ENCODE measurements at regions not wholly inside any gene's neighbourhood (a gene's known extent, or its start where the extent isn't known, plus 50 kb on each side); places are given as distances from the start of the nearest gene placed in this dataset.

- Histone ChIP-seq H3K27ac (no peak overlapping the region), H3K4me3 (ENCODE audit: low read depth in 1 of 2, low read length in 1 of 2) (no peak overlapping the region), H3K9me3 (no peaks in the 10 kb centered on the region), H3K36me3 (no peaks in the 10 kb centered on the region), H3K4me1 (ENCODE audit: control insufficient read depth in 1 of 2, insufficient read depth in 1 of 2, low read depth in 1 of 2, low read length in 1 of 2) (peaks cover 0 to 5% of the 10 kb centered on the region in 2 experiments), H3K27me3 (peaks cover 46% of the 10 kb centered on the region)
- TF ChIP-seq CTCF (IDR thresholded peaks at IDR 0.05): no peak
Observed at GRCh38 chr4:3372264-3372932, 69.4 kb upstream of the HGFAC start.

DNA sequence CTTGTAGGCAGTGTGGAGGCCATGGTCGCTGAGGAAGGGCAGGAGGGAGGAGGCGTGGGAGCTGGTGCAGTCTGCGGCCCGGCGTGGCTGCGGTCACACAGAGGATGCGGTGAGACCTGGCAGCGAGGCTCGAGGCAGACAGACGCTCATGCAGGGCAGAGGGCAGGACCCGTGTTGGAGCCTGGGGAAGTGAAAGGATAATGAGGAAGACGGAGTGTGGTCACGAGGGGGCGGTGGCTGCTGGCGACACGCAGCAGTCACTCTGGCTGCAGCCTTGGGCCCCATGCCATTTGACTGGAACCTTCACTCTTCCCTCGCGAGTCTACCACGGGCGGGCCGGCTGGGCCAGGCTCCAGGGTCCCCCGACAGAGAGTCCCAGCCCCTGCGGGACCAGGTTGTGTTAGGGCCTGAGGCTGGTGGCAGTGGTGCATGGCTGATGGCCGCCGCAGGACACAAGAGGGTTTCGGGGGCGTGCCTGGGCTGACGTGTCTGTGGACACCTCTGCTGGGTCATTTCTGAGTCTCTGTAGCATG lies 68.8 kb upstream of the HGFAC start:
- no peak overlapping the region for H3K27ac ChIP-seq
- no peaks in the 10 kb centered on the region for H3K36me3 ChIP-seq
- peaks cover 46% of the 10 kb centered on the region for H3K27me3 ChIP-seq
- H3K4me1 ChIP-seq (ENCODE audit: control insufficient read depth in 1 of 2, insufficient read depth in 1 of 2, low read depth in 1 of 2, low read length in 1 of 2): peaks cover 0 to 5% of the 10 kb centered on the region in 2 experiments
- TF ChIP-seq CTCF (IDR thresholded peaks at IDR 0.05): no peak
- H3K9me3 ChIP-seq: no peaks in the 10 kb centered on the region
- H3K4me3 ChIP-seq (ENCODE audit: low read depth in 1 of 2, low read length in 1 of 2): no peak overlapping the region

DNA sequence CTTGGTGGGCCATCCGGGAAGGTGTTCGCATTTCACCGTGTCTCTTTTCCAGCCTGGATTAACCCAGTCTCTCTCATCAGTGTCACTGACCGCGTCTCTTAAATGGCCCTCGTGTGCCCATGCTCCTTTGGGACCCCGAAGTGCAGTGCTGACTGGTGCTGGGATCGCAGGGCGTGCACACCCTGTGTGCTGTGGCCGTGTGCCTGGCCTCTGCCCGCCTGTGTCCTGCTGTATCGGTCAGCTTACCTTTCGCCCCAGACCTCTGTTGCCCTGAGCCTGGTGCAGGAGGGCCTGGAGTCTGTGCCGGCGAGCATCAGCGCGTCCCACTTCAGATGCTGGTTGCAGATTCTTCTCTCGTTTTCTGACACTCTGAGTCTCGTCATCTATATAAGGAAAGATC lies 68.3 kb upstream of the HGFAC start:
- Histone ChIP-seq H3K4me1 (ENCODE audit: control insufficient read depth in 1 of 2, insufficient read depth in 1 of 2, low read depth in 1 of 2, low read length in 1 of 2) (peaks cover 0 to 5% of the 10 kb centered on the region in 2 experiments), H3K27me3 (peaks cover 46% of the 10 kb centered on the region), H3K36me3 (no peaks in the 10 kb centered on the region), H3K9me3 (no peaks in the 10 kb centered on the region), H3K27ac (no peak overlapping the region), H3K4me3 (ENCODE audit: low read depth in 1 of 2, low read length in 1 of 2) (no peak overlapping the region)
- TF ChIP-seq CTCF (IDR thresholded peaks at IDR 0.05): no peak

GRCh38 chr4:3374011-3374645 lies 67.6 kb upstream of the HGFAC start:
- TF ChIP-seq CTCF (IDR thresholded peaks at IDR 0.05): no peak
- Histone ChIP-seq H3K9me3 (no peaks in the 10 kb centered on the region), H3K36me3 (no peaks in the 10 kb centered on the region), H3K27ac (no peak overlapping the region), H3K4me3 (ENCODE audit: low read depth in 1 of 2, low read length in 1 of 2) (no peak overlapping the region), H3K4me1 (ENCODE audit: control insufficient read depth in 1 of 2, insufficient read depth in 1 of 2, low read depth in 1 of 2, low read length in 1 of 2) (peaks cover 0 to 5% of the 10 kb centered on the region in 2 experiments), H3K27me3 (peaks cover 41% of the 10 kb centered on the region)

DNA sequence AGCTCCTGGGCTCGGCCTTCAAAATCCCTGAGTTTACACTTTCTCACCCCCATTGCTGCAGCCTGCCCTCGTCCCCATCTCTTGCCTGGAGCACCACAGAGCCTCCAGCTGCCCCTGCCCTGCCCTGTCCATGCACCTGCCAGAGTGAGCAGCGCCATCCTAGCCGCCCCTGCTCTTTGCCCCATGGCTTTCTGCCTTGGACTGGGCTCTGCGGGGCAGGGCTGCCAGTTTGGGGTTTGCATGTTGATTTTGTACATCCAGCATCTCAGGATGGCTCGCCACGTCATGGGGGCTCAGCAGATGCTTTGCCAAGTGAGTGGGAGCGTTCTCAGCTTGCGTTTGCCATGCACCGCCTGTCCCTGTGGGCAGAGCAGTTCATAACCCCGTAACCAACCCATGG lies 67.1 kb upstream of the HGFAC start:
- no peaks in the 10 kb centered on the region for H3K36me3 ChIP-seq

More for the DNA sequence above, 67.1 kb upstream of the HGFAC start:
- Histone ChIP-seq H3K4me1 (ENCODE audit: control insufficient read depth in 1 of 2, insufficient read depth in 1 of 2, low read depth in 1 of 2, low read length in 1 of 2) (peaks cover 0 to 5% of the 10 kb centered on the region in 2 experiments), H3K27ac (no peak overlapping the region), H3K9me3 (no peaks in the 10 kb centered on the region), H3K4me3 (ENCODE audit: low read depth in 1 of 2, low read length in 1 of 2) (no peak overlapping the region), H3K27me3 (peaks cover 35% of the 10 kb centered on the region)
- TF ChIP-seq CTCF (IDR thresholded peaks at IDR 0.05): no peak

All from neutrophil (primary cell).